GM19324 (cell line): ENCODE measurements at regions not wholly inside any gene's neighbourhood (a gene's known extent, or its start where the extent isn't known, plus 50 kb on each side); places are given as distances from the start of the nearest gene placed in this dataset.
"Not testable (repeated sequence)": the region's sequence is repeated elsewhere in the genome, so short reads cannot be mapped to it uniquely, and the experiment has no call there.

Source experiments
- ATAC-seq: cut with Tn5 transposase; IDR thresholded peaks from one replicate; pipeline ENCODE4 v1.9.1; 2021; ENCODE audit warnings: mild to moderate bottlenecking, moderate library complexity; ENCODE audit not compliant: unreplicated experiment, low FRiP score

DNA sequence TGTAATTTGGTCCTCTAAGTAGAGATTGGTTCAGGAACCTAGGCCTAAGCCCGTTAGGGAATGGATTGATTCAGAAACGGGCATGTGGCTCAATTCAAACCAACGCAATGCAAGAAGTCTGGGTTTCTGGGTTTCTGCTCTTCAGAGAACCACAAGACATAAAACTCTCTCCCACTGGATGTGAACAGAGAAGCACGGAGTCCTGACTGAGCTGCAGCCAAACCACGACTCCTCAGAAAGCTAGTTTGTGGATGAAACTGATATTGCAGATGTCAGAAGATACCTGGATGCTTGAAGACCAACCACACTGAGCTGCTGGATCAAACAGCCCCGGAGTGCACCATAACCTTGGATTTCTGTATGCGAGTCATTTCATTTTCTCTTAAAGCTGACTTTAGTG, 50.0 kb downstream of the SOD2 start:
- no peak for ATAC-seq

DNA sequence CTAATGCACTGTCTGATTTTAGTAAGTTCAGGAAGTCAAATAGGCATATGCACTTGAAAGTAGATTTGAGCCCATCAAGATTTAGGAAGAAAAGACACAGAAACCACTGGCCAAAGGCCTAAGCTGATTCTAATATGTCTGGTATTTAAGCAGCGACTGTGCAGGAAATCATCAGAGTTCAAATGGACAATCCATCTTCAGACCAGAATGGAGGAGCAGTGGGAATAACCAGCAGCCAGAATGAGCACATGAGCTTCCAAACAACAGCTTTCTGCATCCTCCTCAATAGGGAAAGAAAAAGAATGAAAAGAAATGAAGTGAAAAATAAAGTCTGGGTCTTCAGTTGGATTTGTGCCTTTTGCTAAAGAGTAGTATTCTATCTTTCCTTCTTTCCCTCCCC, 50.6 kb downstream of the SOD2 start:
- no peak for ATAC-seq

DNA sequence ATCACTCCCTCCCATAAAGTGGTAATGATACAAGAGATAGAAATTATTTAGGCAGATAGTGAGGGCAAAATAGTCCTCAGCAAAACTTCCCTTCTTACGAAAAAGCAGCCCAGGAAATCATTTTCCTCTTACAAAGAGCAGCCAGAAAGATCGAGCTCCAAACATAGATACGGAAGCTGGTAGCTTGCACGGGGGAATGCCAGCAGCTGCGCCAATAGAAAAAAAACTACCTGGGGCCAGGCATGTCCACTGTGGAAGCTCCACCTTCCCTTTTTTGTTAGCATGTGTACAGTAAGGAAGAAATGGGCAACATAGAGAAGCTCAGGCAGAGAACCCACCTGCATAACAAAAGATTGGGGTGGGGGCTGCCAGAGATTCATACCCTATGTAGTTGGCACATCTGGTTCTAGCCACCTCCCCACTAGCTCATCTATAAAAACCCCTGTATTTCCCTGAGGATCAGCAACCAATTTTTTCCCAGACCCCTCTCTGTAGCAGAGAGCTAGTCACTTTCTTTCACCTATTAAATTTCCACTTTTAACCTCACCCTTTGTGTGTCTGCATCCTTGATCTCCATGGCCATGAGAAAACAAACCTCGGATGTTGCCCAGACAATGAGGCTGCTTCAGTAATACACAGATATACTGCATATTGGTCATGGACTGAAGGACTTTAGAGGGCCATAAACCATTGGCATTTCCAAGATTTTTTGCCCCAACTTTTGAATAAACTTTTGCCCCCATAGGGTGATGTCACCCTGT, 52.1 kb downstream of the SOD2 start:
- ATAC-seq = no peak

DNA sequence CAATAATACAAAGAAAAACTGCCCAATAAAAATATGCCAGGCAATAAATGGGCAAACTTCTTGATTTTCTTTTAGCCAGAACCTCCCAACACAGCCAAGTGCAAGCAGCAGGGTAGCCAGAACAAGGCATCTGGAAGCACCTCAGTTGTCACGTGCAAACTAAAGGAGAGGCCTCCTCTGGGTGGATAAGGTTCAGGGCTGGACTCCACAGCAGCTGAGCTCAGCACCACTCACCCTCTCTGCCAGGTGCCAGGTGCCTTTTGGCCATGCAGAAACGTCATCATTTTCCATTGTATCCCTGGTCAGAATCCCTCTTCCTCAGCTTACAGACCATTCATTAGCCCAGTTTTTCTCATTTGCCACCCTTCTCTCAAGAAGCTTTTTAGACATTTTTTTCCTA, 52.7 kb downstream of the SOD2 start:
- no peak for ATAC-seq

DNA sequence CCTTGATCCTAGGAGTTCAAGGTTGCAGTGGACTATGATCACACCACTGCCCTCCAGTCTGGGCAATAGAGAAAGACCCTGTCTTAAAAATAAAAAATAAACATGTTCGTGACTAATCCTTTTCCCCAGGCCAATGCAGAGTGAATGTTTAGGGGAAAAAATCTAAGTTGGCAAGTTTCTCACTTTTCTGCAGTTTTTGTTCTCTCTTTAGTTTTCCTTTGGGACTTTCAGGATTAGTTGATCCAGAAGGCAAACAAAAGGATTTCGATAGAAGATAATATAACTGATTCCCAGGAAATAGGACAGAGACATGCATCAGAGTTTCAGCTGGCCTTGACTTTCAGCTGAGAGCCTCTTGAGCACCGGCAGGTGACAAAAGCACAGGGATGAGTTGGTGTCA, 53.3 kb downstream of the SOD2 start:
- no peak for ATAC-seq

DNA sequence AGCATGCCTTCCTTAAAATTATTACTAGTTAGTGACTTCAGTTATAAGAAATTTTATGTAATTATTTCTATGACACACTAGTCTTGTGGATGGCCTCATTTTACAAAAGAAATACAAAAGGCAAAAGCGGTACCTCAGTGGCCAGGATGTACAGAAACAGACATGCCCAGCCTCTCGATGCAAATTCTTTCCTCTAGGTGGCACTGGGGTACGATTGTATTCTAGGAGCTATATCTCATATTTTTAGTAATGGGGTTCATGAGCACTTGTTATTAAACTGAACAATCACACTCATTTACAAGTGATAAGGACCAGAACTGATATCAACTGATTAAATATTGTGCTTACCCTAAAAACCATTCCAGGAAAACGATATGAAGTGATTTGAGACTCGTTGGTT, 59.8 kb downstream of the SOD2 start:
- ATAC-seq = no peak

DNA sequence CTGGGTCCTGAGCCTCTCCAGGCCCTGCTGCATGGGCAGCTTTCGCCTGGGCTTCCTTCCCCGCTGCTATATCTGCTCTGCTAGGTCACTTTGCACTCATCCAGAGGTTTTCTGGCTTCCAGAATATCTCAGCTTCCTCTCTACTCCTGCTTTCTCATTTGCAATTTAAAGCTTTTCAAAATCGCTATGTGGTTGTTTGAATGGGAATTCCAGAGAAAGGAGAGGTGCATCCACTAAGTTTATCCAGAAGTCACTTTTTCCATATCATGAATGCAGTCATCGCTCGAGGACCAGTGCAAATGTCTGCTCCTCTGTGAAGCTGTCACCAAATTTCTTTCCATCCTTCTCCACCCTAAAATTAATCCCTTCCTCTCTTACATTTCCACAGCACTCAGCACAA, 61.2 kb downstream of the SOD2 start:
- ATAC-seq = no peak

DNA sequence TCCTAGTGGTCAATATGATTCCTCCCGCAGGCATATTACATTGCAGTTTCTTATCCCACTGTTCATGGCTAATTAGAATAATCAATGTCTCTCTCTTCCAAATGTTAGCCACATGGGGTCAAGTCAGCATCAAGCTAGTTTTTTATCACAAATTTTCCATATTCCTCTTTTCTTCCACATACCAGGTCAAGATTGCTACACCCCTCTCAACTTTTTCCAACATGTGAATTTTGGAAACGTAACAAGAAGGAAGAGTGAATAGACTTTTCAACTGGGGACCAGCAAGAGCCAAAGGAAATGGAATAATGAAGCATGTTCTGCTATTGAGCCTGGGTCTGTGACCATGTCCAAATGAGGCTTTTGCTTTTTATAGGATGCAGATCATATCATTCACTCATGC, 65.1 kb downstream of the SOD2 start:
- no peak for ATAC-seq

DNA sequence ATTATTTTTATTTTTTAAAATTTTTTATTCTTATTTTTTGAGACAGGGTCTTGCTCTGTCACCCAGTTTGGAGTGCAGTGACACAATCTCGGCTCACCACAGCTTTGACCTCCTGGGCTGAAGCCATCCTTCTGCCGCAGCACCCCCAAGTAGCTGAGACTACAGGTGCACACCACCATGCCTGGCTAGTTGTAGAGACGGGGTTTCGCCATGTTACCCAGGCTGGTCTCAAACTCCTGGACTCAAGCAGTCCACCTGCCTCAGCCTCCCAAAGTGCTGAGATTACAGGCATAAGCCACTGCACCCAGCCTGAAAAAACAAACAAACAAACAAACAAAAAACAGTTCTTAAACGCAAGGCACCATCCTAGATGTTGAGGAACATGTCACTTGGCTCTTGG, 66.5 kb downstream of the SOD2 start:
- ATAC-seq = not testable (repeated sequence)

DNA sequence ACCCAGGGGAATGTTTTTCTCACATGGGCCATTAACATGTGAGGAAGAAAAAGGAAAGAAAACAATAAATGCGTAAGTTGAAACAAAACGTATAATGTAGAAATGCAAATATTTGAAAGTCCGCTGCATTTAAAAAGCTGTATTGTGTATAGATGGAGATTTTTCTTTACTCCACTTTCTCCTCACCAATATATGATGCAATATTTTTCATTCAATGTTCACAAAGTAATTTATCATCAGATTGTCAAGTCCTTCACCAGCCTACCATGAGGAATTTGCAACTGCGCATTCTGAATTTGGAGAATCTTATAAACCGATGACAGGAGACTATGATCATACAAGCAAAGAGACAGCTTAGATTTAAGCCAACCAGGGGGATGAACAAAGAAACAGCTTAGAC, 69.9 kb downstream of the SOD2 start:
- ATAC-seq = no peak

DNA sequence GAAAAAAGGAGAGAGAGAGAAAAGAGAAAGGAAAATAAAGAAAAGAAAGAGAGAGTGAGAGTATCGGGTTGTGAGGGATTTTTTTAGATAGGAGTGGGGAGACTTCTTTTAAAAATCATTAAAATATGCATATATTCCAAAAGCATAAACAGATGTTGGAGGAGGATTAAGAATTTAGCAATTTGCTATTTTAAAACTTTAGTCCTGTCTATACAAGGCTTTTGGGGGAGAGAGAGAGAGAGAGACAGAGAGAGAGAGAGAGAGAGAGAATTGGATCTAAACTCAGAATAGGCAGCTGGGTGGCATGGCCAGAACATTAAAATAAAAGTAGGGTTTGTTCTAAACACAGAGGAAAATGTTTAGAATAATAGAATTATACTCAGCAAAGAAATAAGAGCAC, 72.1 kb downstream of the SOD2 start:
- no peak for ATAC-seq

DNA sequence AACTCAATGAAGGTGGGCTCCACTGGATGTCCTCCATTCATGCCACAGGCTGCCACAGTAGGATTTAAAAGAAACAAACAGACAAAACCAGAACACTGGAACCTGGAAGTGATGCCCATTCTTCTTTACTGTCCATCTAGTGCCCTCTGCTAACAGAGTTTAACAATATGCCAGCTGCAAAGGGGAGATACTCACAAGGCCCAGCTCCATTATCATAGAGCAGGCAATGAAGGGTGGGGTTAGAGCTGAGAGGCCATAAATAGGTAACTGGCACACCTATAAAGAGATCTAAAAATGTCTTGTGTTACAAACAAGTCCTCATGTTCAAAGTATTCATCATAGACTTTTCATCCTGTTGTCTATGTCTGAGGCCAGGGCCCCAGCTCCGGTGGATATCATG, 75.6 kb downstream of the SOD2 start:
- ATAC-seq = no peak

DNA sequence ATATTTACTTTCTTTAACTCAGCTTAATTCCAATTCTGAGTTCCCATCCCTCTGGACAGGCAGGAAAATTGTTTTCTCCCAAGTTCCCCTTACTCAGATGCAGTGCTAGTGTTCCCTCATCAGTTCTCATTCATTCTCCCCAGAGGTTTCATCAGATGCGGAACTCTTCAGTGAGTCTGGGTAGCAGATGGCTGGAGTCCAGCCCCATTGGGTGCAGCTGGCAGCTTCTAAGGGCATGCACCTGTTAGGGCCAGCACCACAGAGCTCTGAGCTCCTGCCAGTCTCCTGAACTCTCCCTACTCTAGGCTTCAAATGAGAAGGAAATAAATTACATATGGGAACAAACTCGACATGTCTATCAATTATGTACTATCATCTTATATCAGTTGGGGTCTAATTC, 76.6 kb downstream of the SOD2 start:
- ATAC-seq = no peak

DNA sequence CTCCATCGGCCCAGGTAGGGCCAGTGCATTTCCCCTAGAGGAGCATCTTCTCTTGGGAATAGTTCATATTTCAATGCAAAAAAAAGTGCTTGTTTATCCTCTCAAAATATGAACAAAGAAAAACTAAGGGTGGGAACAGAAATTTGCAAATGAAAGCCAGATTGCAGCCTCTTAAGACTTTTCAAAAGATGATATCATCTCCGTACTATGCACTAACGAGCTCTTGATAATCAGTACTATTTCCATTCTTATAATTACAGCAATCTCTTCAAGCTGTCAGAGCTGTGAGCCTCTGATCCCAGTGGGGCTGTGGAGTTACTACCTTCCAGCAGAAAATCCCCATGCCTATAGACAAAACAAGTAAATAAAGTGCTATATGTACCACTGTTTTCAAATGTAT, 77.1 kb downstream of the SOD2 start:
- ATAC-seq = no peak

DNA sequence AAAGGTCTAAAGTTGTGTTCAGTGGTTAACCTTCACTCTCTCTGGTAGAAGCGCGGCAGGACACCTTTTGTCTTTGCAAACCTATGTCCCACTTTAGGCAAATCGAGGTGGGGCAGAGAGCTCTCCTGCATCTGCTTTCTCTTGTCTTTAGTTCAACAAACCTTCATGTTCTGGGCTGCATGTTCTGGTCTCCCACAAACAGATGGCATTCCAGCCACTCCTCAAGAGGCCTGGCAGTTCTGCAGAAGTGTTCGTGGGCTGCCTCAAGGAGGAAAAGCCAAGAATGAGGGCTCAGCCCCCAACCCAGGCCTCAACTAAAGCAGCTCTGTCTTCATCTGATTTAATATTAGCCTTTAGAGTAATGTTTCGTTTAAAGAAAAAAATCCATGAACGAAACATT, 82.2 kb downstream of the SOD2 start:
- no peak for ATAC-seq

DNA sequence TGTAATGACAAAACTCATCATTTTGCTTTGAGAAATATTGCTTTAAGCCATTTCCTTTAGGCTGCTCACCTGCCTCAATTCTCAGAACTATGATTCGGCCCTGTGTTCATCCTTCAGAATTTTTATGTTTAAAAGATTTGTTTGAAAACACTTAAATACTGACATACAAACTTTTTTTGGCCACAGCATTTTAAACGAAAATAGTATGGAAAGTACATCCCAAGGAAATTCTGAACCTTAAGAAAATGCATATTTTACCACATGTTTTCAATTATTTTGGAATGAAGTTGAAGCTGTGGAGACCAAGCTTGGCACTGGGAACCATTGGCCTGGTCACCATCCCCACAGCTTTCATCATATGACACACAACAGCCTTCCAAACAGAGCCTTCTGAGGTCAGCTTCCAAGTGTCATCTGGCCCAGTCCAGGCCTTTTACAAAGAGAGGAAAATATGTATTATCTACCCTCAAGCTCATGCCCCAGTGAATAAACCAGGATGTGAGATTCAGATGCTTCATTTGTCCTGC, 83.3 kb downstream of the SOD2 start:
- no peak for ATAC-seq

DNA sequence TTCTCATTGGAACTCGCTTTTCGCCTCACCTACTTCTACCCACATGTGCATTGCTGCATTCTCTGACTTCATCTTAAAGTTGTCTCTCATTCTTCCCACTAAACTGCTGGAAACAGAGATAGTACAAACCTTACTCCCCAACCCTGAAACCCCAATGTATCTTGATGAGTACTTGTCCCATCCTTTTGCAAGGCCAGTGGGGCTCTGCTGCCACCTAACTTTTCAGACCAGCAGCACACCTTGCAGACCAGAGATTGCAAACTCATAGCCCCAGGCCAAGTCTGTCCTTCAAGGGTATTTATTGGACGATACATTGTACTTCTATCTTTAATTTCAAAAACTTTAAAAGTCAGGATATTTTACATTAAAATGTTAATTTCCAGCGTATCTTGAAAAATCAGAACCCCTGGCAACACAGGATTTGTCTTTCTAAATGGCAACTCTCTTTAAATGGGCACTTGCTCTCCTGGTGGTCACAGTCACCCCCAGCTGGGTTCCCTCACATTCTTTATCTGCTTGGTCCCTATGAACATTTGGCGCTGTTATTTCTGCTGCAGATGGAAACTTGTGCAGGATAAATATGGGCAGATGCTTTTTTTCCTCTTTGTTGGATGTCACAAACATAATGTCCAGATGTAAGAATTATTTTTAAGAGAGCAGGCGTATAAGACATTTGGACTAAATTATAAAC, 83.9 kb downstream of the SOD2 start:
- ATAC-seq = no peak

DNA sequence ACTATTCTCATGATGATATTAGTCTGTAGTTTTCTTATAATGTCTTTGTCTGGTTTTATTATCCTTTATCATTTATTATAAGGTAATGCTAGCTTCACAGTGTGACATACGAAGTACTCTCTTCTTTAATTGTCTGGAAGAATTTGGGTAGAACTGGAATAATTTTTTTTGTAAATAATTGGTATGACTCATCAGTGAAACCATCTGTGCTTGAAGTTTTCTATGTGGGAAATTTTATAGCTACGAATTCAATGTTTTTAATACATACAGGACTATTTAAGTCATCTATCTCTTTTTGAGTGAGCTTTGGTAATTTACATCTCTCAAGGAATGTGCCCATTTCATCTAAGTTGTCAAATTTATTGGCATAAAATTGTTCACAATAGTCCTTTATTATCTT, 86.3 kb downstream of the SOD2 start:
- ATAC-seq = no peak

DNA sequence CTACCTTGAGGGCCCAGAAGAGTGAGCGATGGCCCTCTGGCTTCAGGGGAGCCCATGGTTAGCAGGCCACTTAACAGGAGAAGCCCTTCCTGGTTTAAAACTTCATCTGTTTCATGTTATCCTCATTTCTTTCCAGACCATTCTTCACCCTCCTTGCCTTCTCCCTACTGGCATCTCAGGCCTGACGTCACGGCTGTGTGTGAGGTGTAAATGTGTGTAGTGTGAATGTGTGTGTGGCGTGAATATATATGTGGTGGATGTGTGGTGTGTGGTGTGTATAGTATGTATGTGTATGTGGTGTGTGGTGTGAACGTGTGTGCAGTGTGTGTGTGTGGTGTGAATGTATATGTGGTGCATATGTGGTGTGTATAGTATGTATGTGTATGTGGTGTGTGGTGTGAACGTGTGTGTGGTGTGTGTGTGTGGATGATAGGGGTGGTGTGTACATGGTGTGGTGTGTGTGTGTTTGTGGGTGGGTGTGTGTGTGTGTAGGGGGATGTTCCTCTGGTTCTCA, 88.5 kb downstream of the SOD2 start:
- no peak for ATAC-seq

DNA sequence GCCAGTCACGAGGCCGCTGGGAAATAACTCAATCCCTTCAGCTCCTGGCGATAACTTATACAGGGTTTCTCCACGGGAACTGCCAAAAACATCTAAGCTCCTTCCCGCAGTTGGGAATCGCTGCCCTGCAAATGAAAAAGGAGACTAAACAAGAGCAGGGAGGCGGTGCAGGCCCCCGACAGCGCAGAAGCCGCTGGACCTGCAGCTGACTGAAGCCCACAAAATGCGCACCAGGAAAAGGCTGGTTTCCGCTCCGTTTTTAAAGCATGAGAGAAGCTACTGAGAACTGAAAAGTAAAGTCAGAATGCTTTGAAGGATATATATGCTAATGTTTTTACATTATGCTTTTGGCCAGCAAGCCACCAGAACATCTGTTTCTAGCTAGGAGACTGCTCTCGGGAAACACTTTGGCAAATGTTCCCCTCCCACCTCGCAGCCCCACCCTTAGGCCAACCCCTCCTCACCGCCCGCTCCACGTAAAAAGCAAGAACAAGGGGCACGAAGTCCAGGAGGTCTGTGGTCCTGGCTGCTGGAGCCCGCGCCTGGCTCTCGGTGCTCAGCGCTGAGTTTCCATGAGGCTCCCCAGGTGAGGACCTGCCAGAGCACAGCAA, 90.5 kb downstream of the SOD2 start:
- no peak for ATAC-seq

DNA sequence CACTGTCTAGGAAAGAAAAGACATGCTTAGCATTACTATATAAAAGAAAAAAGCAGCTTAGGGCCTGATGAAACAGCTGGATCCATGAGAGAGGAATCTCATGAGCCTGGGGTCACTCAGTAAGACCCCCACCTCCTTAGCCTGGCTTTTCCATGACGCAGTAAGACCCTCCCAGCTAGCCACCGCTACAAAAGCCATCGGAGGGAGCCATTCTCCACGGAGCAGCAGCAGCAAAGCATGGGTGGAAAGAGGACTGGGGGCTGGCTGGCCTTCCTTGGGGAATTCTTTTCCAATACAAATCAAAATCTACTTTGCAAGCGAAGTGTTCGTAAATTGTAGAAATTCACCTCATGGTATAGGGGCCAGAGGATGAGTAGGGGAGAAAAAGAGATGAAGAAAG, 91.8 kb downstream of the SOD2 start:
- no peak for ATAC-seq

DNA sequence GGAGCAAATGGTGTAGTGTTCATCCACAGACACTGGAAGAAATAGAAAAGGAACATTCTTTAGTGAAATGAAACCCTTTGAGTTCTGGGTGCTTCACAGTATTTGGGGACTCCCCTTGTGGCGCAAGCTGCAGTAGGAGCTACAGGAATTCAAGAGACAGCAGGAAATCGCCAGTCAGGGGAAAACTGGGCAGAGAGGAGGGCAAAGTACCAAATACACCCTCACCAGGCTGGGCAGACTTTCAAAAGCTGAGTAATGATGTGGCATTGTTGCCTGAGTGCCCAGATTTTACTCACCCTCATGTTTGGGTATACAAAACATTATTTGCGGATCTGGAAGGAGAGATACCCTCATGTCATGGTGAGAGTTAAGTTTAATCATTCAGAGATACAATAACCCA, 97.9 kb downstream of the SOD2 start:
- no peak for ATAC-seq
